ENCODE measurements at regions not wholly inside any gene's neighbourhood (a gene's known extent, or its start where the extent isn't known, plus 50 kb on each side); places are given as distances from the start of the nearest gene placed in this dataset.

DNA sequence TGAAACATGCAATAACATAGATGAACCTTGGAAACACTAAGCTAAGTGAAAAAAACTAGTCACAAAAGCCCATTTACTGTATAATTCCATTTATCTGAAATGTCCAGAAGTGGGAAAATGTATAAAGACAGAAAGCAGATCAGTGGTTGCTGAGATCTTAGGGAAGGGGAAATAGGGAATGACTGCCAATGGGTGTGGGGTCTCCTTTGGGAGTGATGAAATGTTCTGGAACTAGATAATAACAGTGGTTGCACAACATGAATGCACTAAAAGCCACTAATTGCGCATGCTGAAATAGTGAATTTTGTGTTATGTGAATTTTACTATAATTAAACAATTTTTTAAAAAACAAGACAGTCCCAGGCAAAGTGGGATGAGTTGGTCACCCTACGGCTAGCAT, 472.8 kb downstream of the CCDC171 start:
- DNase-seq = no peak

DNA sequence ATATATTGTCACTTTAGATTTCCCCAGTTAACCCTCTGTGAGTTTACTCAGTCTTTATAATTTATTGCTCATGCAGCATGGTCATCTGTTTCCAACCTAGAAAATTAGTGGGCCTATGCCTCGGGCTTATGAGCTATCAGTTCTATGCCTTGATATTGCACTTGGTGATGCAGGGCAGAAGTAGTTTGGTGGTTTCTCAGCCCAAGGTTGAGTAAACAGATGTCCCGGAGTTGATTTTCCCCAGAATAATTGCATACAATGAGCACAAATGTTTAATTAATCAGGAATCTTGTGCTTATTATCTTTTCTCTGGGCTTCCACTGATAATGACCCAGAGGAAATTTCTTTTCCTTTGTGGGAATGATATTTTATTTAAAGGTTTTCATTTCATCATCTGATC, 474.0 kb downstream of the CCDC171 start:
- no peak for DNase-seq

DNA sequence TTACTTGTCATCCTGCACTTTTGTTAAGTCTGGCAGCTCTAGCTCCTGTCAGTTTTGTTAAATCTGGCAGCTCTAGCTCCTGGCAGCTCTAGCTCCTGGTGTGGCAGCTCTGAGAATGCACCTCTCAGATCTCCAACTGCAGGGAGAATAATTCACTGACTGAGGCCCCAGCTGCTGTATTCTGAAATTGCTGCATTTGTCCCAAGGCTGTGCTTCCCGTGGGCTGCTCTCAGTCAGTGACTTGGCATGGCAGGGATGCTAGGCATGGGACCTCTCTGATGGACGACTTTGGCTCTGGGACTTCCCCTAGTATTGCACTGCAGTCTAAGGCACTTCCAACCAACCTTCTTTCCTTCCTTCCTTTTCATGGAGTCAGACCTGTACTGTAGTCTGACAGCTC, 475.7 kb downstream of the CCDC171 start:
- peak in 1 of 4 experiments; percentile 14 for DNase-seq

DNA sequence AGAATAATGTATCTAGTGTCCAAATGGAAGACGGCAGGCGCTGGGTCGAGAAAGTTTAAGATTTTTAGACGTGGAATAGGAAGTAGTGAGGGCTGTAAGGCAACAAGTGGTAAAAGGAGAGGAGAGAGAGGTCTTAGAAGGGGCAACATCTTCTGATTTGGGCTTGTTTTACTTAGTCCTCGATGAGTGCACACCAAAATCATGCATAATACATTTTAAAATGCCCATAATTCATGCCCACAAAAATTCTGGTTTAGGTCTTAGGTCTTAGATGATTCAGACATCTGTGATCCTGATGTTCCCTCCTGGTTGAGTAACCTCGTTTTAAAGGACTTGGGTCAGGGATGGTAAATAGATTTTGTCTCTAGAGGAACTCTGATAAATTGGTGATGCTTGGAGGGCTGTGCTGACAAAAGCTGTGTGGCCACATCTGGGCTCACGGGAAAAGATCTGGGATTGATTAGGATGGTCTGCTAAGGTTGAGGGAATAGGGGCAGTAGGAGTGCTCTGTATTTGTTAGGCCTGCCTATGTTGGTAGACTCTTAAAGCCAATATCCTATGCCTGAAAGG, 476.3 kb downstream of the CCDC171 start:
- no peak for DNase-seq

DNA sequence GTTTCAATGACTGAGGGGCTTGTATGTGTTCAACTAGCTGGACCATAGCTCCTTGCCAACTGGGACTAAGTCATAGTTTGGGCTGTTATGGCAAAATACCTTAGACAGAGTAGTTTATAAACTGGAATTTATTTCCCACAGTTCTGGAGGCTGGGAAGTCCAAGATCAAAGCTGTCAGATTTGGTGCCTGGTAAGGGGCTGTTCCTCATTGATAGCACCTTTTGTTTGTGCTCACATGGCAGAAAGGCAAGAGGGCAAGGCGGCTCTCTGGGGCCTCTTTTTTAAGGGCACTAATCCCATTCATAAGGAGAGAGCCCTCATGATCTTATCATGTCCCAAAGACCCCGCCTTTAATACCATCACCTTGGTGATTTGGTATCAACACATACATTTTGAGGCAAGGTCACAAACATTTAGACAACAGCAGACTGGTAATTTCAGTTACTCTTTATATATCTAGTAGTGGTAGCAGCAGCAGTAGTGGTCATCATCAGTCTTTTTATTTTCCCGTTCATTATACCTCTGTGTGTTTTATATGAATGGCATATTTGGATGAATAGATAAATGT, 477.0 kb downstream of the CCDC171 start:
- DNase-seq = no peak

DNA sequence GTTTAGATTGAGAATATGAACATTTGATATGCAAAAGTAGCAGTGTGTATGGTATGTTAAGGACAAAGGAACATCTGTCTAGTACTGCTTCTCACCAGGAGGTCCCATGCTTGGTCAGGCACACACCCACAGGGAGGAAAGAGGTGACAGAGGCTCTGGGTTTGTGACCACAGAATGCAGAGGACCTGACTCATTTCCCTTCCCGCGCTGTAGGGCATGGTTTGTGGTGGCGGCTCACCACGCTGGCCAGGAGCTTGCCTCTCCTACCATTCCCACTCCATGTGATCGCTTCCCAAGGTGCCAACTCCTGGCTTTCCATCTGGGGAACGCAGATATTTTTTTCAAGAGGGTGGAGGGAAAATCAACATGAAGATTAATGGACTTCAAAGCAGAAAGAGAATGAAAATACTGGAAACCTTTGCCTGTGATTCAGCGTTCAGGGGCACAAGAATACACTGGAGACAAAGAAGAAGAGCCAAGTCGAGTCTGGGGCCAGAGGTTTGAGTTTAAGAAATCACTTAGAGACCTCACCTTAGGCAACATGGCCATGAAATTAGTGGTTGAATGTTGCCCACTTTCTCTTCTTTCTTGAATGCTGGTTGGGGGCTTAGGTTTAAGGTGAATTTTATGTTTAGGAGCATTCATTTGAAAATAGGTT, 477.8 kb downstream of the CCDC171 start:
- DNase-seq = peak; percentile 9 to 55 (median 41)

DNA sequence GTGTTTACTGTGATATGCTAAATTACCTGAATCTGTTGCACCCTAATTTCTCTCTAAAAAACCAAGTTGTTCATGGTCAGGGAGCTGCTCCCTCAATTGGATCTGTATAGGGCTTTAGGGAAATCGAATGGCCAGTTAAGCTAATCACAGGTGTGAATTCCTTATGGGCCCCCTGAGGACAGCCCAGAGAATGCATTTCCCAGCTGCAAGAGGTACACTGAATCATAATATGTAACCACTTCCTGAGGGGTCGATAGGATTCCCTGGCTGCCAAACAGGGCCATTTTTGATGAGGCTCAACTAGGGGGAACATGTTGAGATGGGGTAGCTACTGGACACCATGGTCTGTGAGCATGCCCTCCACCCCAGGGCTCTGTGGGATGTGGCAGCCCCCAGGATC, 478.6 kb downstream of the CCDC171 start:
- no peak for DNase-seq

DNA sequence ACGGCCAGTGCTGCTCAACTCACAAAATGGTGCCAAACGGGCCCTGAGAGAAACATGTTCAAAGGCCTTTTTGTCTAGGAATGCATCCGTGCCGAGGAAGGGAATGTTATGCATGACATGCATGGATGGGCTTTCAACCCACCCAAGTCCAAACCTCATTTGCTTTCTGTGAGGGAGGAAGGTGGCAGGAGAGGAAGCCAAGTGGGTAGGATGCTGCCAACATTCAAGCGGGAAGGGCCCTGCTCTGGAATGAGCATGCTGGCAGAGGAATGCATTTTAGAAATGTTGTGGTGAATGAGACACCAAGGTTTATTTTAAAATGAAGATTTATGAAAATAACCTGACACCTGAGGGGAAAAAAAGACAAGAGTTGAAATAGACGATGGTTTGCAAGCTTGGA, 479.1 kb downstream of the CCDC171 start:
- DNase-seq = no peak

DNA sequence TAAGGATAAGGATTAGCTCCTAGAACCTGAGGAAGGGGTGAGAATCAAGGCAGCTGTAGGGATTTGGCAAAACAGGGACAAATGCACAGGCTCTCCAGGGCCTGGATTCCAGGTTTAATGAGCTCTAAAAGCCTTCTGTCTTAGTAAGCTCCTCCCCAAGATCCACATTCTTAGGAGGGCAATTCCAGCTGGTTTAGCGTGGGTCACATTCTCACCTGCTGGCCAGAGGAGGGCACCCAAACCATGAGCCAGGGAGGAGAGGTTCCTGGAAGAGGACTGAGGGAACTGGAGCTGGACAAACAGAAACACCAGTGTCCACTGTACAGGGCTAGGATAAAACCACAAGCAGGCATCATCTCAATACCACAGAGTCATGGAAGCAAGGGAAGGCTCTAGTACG, 480.0 kb downstream of the CCDC171 start:
- DNase-seq = no peak

DNA sequence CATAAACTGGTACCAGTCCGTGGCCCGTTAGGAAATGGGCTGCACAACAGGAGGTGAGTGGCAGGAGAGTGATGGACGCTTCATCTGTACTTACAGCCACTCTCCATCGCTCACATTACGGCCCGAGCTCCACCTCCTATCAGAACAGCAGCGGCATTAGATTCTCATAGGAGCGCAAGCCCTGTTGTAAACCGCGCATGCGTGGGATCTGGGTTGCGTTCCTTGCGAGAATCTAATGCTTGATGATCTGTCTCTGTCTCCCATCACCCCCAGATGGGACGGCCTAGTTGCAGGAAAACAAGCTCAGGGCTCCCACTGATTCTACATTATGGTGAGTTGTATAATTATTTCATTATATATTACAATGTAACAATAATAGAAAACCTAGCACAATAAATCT, 480.4 kb downstream of the CCDC171 start:
- no peak for DNase-seq

DNA sequence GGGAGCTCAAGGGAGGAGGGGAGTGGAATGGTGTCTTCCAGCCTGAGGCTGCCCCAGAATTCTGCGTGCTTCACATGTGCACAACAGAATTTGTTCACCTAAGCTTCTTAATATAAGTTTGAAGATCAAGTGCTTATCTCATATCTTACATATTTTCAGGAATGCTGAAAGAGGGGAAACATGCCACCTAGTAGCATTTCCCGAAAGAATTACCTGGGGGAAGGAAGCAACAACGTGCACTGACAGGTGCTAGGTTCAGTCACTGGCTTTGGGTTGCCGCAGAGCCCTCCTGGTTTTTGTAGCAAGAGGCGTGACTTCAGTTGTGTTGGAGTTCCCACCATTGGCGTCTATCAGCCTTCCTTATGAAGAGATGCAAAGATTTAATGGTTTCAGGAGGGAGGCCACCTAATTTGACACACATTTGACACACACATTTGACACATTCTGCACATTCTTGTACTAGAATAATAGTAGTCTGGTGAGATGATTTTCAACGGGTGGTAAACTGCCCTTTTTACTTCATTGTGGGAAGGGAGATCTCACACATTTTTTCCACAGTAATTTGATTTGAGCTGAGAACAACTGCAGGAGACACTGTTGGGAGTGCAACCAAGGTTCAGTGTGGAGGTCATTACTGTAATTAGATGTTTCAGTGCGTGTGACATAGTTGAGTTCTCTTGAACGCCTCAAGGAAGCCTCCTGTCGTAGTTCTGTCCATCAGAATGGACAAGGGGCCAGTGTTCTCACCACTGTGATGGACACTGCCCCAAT, 481.3 kb downstream of the CCDC171 start:
- no peak for DNase-seq

DNA sequence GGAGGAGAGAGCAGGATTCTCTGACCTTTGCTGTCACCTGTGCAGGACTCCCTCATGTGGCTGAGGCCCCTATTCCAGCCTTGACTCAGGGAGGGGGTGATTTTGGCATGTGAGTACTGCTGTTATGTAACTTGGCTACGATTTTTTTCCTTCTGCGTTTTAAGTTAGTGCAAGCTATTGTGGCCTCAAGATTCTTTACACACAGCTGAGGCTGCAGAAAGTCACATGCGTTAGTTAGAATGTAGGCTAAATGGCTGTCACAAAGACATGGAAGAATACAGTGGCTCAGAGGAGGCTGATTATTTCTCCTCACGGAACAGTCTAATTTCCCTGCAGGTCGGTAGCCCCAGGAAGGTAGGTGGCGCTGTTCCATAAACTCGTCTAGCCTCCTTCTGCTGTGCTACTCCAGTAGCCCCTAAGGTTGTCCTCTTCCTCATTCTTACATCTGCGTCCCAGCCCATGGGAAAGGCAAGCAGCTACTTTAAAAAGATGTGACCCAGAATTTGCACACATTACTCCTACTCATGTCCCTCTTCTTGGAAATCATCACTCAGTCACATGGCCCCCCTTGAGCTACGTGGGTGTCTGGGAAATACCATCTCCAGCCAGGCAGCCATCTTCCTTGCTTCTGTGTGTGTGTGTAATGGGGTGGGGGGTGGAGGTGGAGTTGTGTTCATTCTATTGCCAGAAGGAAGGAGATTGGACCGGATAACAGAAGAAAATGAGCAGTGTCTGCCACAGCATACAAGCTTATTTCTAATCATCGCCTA, 486.6 kb downstream of the CCDC171 start:
- peak; percentile 13 to 47 (median 40) for DNase-seq

DNA sequence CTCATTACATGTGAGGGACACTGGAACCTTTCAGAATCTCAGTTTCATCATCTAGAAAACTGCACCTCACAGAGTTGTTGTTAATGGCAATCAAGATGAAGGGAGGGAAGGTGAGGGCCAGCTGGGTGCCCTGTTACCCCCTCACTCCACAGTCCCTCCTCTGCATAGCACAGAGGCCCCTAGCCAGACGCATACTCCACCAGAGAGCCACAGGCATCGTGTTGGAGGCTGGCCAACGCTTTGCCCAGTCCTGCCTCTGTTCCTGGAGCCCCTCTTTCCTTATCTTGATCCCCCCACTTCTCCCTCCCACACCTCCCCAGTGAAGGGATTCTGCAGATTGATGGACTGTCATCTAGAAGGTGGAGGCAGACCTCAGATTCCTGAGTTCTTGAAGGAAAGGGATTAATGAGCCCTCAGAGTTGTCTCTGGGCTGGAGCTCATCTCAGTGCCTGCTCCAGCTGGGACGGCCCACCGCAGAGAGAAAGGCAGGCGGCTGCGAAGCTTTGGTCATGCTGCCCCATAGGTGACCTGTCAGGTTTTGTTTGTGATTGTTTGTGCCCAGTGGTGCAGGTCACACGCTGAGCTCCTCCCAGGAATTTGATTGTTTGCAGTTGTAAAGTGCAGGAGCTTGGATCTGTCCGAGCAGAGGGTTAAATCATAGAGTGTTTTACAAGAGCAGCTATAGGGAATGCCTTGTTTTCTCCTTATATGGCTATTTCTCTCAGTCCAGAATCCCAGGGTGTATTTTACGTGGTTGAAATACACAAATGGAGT, 487.3 kb downstream of the CCDC171 start:
- no peak for DNase-seq

DNA sequence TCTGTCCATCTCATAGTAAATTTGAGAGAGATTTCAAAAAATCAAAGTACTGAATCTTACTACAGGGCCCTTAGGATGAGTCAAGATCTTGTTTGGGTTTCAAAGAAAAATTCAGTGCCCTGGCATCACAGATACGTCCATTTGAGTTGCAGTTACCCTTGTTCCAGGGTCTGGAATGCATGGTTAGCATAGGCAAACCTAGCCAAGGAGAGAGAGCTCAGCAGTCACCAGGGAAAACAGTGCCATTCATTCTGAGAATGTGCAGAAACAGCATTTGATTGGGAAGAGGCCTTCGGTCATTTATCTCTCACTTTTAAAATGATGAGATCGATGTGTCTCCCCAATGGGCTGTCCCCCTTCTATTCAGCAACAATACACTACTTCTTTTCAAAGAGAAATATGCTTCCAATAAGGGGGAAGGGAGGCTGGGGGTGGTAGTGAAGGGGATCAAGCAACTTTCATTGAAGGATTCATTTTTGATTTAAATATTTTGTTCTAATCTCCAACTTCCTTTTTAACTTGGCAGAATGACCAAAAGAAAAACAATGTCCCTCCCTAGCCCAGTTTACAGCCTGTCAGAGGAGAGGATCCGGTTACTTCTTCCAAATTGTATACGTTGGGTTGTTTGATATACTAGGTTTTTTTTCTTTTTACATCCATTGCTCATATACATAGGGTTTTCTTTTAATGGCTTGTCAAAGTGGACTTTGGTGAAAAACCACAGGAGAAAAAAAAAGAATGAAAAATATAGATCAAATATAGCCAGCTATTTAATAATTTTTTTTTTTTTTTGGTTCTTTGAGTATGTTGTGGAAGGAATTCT, 491.1 kb downstream of the CCDC171 start:
- no peak for DNase-seq

DNA sequence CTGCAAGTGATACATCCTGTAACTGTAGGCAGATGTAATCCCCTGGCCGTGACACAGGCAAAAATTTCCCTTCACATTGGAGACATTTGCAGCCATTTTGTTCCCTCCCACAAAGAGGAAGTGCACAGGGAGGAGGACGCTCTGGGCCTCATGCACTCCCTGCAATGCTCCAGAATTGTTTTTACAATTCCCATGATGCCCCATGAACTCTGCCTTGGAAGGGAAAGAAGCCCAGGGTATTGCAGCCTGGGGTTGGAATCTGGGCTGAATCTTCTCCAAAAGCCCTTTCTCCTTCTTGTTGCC, 491.7 kb downstream of the CCDC171 start:
- peak in 2 of 4 experiments; percentile 15 to 17 for DNase-seq

DNA sequence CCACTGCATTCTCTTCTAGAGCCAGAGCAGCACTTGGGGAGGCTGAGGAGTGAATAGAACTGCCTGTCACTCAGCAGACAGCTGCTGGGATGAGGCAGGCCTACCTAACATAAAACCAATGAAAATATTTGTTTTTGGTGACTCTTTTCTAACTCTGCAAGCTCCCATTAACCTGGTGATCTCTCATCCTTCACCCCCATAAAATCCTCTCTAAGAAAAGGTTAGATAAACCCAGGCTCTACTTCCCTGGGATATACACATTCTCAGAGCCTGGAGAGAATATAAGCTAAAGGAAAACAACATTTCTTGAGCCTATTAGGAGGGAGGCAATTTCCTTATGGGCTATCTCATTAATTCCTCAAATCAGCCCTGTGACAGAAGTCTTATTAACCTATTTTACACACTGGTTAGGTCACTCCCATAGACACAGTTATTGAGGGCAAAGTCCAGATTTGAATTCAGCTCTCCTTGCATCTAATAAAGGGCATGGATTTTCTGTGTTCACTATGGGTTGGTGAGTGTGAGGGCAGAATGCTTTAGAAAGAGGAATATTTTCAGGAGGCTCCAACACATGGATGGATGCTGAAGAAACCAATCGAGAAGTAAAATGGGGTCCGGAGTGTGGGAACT, 492.9 kb downstream of the CCDC171 start:
- no peak for DNase-seq

DNA sequence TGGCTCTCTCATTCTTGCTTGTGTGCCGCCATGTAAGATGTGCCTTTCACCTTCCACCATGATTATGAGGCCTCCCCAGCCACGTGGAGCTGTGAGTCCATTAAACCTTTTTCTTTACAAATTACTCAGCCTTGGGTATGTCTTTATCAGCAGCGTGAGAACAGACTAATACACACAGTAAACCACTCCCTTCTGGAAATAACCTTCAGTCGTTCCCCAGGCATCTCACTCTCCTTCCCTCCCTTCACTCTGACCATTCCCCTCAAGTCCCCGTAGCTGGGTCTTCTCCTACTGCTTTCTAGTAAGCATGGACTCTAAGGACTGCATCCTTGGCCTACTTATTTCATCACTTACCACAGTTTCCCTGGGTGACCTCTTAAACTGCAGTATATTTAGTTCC, 493.9 kb downstream of the CCDC171 start:
- DNase-seq = no peak

DNA sequence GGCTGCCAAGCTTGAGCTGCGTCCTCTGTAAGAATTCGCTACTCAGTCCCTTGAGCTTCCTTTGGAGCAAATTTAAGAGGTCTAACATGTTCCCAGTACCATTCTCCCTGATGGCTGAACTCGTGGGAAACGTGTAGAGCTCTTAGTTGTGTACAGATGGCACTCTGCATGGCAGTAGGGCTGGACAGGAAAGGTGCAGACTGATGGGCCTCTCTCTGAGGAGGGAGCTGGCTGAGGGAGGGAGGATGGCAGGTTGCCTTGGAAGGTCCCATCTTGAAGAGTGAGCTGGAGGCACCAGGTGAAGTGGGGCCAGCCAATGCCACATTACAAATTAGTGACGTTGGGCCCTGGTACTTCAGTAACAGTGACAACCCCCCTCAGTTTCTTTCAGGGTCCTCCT, 495.3 kb downstream of the CCDC171 start:
- no peak for DNase-seq

DNA sequence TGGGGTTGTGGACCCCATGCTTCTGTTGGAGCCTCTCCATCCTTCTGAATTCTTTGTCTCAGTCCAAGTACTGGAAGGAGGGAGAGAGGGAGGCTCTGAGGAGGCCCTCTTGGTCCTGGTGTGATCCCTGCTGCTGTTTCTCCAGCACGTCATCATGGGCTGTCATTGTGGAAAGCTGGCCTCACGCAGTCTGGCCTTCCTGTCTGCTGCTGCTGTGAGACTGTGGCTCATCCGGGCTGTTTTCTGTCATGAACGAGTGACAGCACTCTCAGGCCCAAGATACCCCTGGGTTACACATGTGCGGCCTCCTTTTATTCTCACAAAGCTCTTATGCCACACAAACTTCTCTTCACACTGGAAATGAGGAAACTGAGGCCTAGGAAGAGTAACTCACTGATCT, 499.3 kb downstream of the CCDC171 start:
- DNase-seq = no peak

DNA sequence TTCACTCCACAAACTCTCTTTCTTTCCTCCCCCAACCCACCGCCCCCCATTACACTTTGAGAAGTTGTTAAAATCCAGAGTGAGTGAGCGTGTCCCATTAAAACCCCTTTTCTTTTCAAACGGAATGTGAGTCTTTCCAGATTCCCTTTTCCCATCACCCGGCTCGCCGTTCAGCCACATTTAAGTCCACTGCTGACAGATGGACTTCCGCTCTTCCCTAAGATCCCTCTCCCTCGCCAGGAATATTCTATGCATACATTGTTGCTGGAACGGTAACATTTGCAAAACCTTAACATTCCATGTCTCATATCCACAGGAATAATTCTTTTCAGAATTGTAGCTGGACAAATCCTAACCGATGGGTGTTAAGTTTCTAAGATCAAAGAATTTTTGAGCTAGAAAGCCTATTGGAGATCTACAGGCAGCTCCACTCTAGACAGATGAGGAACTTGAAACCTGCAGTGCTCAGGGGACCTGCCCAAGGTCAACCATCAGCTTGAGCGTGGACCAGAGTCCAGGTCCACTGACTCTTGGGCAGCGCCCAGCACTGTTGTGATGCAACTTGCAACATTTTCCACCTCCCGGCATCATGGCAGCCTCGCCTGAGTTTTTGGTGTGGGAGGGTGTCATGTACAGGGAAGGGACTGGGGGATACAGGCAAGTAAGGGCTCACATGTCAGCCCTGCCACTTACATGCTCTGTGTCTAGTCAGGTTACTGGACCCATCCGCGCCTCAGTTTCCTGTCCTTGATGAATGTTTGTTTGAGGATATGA, 500.1 kb downstream of the CCDC171 start:
- DNase-seq = no peak

Data from suppressor macrophage (primary cell).